Dendritic cell treated with granulocyte-macrophage colony-stimulating factor and Interleukin-4, amounts not matched to agents 40 ng/mL and 50 ng/mL, for 4 days (primary cell): ENCODE measurements at regions not wholly inside any gene's neighbourhood (a gene's known extent, or its start where the extent isn't known, plus 50 kb on each side); places are given as distances from the start of the nearest gene placed in this dataset.
"Not testable (repeated sequence)": the region's sequence is repeated elsewhere in the genome, so short reads cannot be mapped to it uniquely, and the experiment has no call there.

ENCODE experiments used
- H3K27ac Mint-ChIP-seq: one replicate; pipeline ENCODE4 v1.8.0; 2022; ENCODE audit warnings: mild to moderate bottlenecking, mixed read lengths
- H3K27me3 Mint-ChIP-seq: one replicate; pipeline ENCODE4 v1.8.0; 2022; ENCODE audit warnings: mild to moderate bottlenecking, mixed read lengths
- H3K36me3 Mint-ChIP-seq: one replicate; pipeline ENCODE4 v1.8.0; 2022; ENCODE audit warnings: low read depth, mixed read lengths
- H3K4me1 Mint-ChIP-seq: one replicate; pipeline ENCODE4 v1.8.0; 2022; ENCODE audit warnings: low read depth, mixed read lengths
- H3K4me3 Mint-ChIP-seq: one replicate; pipeline ENCODE4 v1.8.0; 2022; ENCODE audit warnings: mild to moderate bottlenecking, moderate library complexity, mixed read lengths
- H3K9me3 Mint-ChIP-seq: one replicate; pipeline ENCODE4 v1.8.0; 2022; ENCODE audit warnings: mixed read lengths
- intact Hi-C: fragments of 100-400 bp; cut with micrococcal nuclease; formaldehyde crosslinking; loops from one replicate; pipeline ENCODE4 v1.15.0; 2022

DNA sequence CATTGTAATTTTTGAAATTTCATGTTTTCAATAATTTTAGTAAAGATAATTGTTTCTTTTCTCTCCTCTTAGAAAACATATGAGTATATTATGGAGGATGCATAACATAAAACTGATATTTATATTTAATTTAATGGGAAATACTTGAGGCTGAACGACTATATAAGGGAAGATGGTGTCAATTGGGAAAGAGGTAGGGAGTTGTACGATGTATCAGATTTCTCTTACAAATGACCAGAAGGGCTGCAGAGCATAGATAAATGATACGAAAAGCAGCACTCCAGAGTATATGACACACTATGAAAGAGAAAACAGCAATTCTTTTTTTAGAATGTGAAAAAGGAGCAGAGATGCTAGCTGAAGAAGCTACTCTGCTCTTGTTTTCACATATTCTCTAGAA is 1308.0 kb upstream of the MIR17HG start:
- H3K27ac Mint-ChIP-seq, result no peak overlapping the region
- no peaks in the 10 kb centered on the region for H3K36me3 Mint-ChIP-seq

DNA sequence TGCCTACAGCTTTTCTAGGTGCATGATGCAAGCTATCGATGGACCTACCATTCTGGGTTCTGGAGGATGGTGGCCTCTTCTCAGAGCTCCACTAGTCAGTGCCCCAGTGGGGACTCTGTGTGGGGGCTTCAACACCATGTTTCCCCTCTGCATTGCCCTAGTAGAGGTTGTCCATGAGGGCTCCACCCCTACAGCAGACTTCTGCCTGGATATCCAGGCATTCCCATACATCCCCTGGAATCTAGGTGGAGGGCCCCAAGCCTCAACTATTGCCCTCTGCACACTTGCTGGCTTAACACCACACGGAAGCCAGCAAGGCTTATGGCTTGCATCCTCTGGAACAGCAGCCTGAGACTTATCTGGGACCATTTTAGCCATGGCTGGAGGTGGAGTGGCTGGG is 1299.9 kb upstream of the MIR17HG start:
- peaks cover 42% of the 10 kb centered on the region for H3K9me3 Mint-ChIP-seq
- intact Hi-C loops, result no loop called here

More for the DNA sequence above, 1308.0 kb upstream of the MIR17HG start:
- Mint-ChIP-seq H3K27me3 (no peaks in the 10 kb centered on the region), H3K4me3 (no peak overlapping the region), H3K9me3 (peaks cover 11% of the 10 kb centered on the region), H3K4me1 (no peaks in the 10 kb centered on the region)
- intact Hi-C loops, result no loop called here

DNA sequence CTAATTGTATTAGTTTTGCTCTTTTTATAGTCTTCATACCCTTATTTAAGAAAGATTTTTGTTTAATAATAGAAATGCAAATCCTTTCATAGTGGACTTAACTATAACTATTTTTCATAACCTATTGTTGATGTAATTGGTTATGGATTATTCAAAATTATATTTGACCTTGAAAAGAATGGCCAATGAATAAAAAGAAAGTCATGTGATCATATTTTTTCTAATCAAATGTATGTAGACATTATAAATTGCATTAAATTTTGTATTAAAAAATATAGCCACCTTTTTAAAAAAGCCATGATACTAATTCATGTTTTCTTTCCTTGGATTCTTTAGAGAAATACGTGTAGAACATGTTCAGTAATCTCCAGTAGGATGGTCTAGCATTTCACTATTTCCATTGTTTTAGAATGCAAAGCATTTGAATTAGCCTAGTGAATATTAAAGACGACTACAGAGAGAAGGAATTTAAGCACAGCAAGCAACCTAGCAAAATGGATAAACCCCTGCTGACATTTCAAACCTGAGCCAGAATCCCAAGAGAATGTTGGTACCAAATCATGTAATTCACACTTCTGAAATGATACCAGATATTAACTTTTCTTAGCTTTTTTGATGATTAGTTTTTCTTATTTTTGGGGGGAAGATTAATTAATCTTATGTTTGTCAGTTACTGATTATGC is 1297.4 kb upstream of the MIR17HG start:
- Mint-ChIP-seq H3K4me1 (no peaks in the 10 kb centered on the region), H3K9me3 (peaks cover 42% of the 10 kb centered on the region), H3K27me3 (no peaks in the 10 kb centered on the region), H3K27ac (no peak overlapping the region), H3K4me3 (no peak overlapping the region), H3K36me3 (no peaks in the 10 kb centered on the region)
- intact Hi-C loops, result no loop called here

More for the DNA sequence above, 1299.9 kb upstream of the MIR17HG start:
- no peaks in the 10 kb centered on the region for H3K4me1 Mint-ChIP-seq
- no peak overlapping the region for H3K4me3 Mint-ChIP-seq
- H3K36me3 Mint-ChIP-seq, result no peaks in the 10 kb centered on the region
- H3K27ac Mint-ChIP-seq, result no peak overlapping the region
- no peaks in the 10 kb centered on the region for H3K27me3 Mint-ChIP-seq

DNA sequence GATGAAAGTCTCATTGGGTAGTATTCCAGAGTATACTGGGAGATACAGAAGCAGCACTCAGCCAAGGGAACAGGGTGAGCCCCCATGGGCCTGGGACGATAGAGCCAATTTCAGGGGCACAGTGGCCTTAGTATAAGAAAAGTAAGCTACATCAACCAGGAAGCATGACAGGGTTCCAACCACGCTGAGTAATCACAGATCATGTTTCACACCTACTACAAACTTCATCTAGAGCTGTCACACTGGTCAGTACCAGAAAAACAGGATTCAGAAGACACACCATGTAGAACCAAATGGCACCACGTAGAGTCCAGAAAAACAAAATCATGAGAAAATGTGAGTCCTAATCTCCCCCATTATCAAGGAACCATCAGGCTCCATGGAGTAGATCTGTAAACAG is 1292.4 kb upstream of the MIR17HG start:
- H3K4me3 Mint-ChIP-seq, result no peak overlapping the region
- intact Hi-C loops, result no loop called here
- H3K27me3 Mint-ChIP-seq, result no peaks in the 10 kb centered on the region
- no peak overlapping the region for H3K27ac Mint-ChIP-seq
- H3K36me3 Mint-ChIP-seq, result no peaks in the 10 kb centered on the region
- no peaks in the 10 kb centered on the region for H3K4me1 Mint-ChIP-seq
- H3K9me3 Mint-ChIP-seq, result no peaks in the 10 kb centered on the region

DNA sequence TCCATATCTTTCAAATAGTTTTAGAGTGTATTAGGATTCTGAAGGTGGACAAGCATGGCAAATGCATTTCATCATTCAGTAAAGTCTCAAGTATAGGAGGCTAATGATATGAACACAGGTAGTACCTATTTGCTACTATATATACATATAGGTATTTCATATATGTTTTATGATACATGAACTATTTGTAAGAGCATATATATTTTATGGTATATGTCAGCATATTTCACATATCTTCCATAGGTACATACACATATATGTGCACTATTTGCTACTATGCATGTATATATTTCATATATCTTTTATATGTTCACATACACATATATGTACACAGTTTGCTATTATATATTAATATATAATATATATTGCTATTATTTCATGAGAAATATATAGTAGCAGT is 1291.7 kb upstream of the MIR17HG start:
- Mint-ChIP-seq H3K4me3 (no peak overlapping the region), H3K36me3 (no peaks in the 10 kb centered on the region), H3K9me3 (no peaks in the 10 kb centered on the region), H3K27me3 (no peaks in the 10 kb centered on the region), H3K27ac (no peak overlapping the region), H3K4me1 (no peaks in the 10 kb centered on the region)
- intact Hi-C loops, result no loop called here

DNA sequence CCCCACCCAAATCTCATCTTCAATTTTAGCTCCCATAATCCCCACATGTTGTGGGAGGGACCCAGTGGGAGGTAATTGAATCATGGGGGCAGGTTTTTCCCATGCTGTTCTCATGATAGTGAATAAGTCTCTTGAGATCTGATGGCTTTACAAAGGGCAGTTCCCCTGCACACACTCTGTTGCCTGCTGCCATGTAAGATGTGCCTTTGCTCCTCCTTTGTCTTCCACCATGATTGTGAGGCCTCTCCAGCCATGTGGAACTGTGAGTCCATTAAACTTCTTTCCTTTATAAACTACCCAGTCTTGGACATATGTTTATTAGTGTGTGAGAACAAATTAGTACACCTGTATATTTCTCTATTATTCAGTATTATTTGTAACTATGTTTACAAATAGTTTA is 1283.3 kb upstream of the MIR17HG start:
- peaks cover 11% of the 10 kb centered on the region for H3K9me3 Mint-ChIP-seq
- H3K27ac Mint-ChIP-seq, H3K4me1 Mint-ChIP-seq, H3K36me3 Mint-ChIP-seq, H3K27me3 Mint-ChIP-seq, intact Hi-C loops, H3K4me3 Mint-ChIP-seq: not testable (repeated sequence)

DNA sequence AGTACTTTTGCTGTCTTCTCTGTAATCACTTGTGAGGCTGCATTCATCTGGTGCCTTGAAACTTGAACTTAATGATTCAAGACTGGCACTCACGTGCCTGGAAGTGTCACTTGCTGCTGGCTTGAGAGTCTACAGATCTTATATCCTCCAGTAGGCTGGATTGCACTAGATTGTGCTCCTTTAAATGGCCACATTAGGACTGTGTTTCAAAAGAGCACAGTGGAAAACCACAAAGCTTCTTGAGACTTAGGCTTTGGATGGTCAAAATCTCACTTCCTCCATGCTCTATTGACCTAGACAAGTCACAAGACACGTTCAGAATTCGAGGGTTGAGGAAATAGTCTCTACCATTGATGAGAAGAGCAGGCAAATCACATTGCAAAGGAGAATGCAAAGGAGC is 1278.8 kb upstream of the MIR17HG start:
- no peaks in the 10 kb centered on the region for H3K36me3 Mint-ChIP-seq
- H3K4me3 Mint-ChIP-seq, result no peak overlapping the region
- H3K9me3 Mint-ChIP-seq, result peaks cover 27% of the 10 kb centered on the region
- intact Hi-C loops, result no loop called here
- no peaks in the 10 kb centered on the region for H3K27me3 Mint-ChIP-seq
- H3K4me1 Mint-ChIP-seq, result no peaks in the 10 kb centered on the region
- H3K27ac Mint-ChIP-seq, result no peak overlapping the region

DNA sequence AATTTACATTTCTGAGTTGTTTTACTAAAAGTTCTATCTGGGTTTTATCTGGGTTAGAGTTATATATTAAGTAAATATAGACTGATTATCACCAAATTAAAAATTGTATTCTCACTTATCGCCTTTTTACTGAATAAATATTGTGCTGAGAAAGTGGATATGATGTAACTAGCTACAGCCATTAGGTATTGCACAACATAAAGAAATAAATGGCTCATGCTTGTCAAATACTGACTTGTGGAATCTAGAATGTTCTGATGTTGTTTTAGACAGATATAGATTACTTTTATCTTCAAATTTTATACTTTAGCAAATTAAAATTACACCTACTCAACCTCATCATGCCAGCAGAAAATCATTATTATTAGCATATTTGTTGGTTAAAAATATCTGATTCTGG is 1277.1 kb upstream of the MIR17HG start:
- intact Hi-C loops, result no loop called here
- Mint-ChIP-seq H3K4me1 (no peaks in the 10 kb centered on the region), H3K36me3 (no peaks in the 10 kb centered on the region), H3K9me3 (peaks cover 27% of the 10 kb centered on the region), H3K27me3 (no peaks in the 10 kb centered on the region), H3K4me3 (no peak overlapping the region), H3K27ac (no peak overlapping the region)

DNA sequence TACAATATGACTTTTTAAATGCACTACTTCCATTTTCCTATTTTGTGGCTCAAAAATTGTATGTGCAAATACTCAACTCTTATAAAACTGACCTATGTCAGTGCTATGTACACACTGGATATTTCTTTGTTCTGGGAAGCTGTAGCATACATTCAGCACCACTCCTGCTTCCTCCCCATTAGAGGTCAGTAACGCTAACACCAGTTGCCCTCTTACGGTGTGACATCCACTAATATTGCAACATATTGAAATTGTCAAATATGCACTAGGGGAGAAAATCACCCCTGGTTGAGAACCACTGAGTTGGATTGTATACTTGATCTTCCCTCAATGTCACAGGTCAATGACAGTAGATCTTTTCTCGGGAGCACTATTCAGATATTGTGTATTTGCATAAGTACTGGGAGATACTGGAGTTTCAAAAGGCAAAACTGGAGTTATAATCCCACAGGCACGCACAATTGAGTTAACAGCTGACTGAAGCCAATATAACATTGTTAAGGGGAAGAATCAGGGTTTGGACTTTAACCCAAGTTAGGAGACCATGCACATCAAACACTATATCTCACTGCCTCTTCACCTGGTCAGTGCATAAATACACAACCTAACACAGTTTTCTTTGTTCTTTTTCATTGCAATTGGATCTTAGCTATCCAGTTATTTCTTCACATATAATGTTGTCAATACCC is 1276.5 kb upstream of the MIR17HG start:
- Mint-ChIP-seq H3K4me3 (no peak overlapping the region), H3K4me1 (no peaks in the 10 kb centered on the region), H3K27ac (no peak overlapping the region), H3K36me3 (no peaks in the 10 kb centered on the region), H3K27me3 (no peaks in the 10 kb centered on the region), H3K9me3 (peaks cover 22% of the 10 kb centered on the region)
- intact Hi-C loops, result no loop called here

DNA sequence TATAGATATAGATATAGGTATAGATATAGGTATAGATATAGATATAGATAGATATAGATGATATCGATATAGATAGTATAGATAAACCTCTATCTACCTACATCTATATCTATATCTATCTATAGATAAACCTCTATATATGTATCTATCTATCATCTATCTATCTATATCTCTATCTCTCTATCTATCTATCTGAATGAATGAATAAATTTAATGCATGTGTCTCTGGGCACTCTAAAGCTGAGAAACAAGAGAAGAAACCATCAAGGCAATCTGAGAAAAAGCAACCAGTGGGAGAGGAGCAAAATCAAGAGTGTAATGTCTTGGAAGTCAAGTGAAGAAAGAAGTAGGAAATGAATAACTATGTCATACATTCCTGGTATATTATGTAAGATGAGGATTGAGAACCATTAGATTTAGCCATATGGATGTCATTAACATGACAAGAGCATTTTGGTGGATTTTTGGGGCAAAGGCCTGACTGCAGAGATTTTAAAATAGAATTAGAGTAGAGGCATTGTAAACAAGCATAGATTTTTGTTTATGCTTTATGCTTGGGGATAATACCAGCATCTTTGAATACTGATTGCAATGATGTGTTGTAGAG is 1262.7 kb upstream of the MIR17HG start:
- H3K4me3 Mint-ChIP-seq, result no peak overlapping the region
- H3K27me3 Mint-ChIP-seq, result no peaks in the 10 kb centered on the region
- intact Hi-C loops, result no loop called here
- peaks cover 30% of the 10 kb centered on the region for H3K9me3 Mint-ChIP-seq
- no peak overlapping the region for H3K27ac Mint-ChIP-seq
- no peaks in the 10 kb centered on the region for H3K36me3 Mint-ChIP-seq
- no peaks in the 10 kb centered on the region for H3K4me1 Mint-ChIP-seq

DNA sequence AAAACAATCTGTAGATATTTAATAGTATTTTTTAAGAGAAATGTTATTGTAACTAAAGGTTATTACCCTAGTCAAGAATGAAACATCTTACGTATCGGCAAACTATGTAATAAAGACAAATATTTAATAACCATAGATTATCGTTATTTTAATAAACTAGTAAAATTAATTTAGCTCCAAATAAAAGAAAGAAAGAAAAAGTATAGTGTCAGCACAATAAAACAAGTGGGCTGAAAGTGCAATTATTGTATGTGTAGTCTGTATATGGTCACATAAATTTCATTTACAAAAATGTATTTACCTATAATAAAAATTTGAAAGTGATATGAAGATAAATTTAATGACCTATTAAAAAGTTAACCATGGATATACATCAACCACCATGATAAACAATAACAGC is 1258.4 kb upstream of the MIR17HG start:
- Mint-ChIP-seq H3K27me3 (no peaks in the 10 kb centered on the region), H3K4me1 (no peaks in the 10 kb centered on the region), H3K9me3 (peaks cover 43% of the 10 kb centered on the region), H3K4me3 (no peak overlapping the region), H3K36me3 (no peaks in the 10 kb centered on the region), H3K27ac (no peak overlapping the region)
- intact Hi-C loops, result no loop called here

DNA sequence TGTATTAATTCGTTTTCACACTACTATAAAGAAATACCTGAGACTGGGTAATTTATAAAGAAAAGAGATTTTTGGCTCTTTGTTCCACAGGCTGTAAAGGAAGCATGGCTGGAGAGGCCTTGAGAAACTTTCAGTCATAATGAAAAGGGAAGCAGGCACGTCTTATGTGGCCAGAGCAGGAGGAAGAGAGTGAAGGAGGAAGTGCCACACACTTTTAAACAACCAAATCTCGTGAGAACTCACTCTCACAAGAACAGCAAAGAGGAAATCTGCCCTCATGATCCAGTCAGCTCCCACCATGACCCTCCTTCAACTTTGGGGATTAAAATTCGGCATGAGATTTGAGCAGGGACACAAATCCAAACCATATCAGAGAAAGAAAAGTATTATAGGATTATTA is 1255.9 kb upstream of the MIR17HG start:
- intact Hi-C loops, result no loop called here
- Mint-ChIP-seq H3K27me3 (no peaks in the 10 kb centered on the region), H3K9me3 (peaks cover 44% of the 10 kb centered on the region), H3K4me1 (no peaks in the 10 kb centered on the region), H3K36me3 (no peaks in the 10 kb centered on the region), H3K4me3 (no peak overlapping the region), H3K27ac (no peak overlapping the region)

DNA sequence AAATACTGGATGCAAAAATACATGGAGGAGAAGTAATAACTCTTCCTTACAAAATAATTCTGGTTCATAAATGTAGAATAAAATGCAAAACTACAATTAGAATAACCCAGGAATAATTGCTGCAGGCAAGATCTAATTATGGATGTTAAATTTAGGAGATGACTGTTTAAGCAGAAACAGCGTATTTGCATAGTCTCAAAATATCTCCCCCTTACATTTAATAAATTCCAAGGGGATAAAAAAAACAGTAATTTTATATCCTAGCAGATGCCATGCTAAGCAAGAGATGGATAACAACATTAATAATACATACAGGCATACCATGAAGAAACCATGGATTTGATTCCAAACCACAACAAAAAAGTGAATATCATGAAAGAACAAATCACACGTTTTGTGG is 1253.1 kb upstream of the MIR17HG start:
- H3K27me3 Mint-ChIP-seq, result no peaks in the 10 kb centered on the region
- no peaks in the 10 kb centered on the region for H3K4me1 Mint-ChIP-seq
- H3K36me3 Mint-ChIP-seq, result no peaks in the 10 kb centered on the region
- H3K4me3 Mint-ChIP-seq, result no peak overlapping the region
- intact Hi-C loops, result no loop called here
- no peak overlapping the region for H3K27ac Mint-ChIP-seq
- peaks cover 26% of the 10 kb centered on the region for H3K9me3 Mint-ChIP-seq

DNA sequence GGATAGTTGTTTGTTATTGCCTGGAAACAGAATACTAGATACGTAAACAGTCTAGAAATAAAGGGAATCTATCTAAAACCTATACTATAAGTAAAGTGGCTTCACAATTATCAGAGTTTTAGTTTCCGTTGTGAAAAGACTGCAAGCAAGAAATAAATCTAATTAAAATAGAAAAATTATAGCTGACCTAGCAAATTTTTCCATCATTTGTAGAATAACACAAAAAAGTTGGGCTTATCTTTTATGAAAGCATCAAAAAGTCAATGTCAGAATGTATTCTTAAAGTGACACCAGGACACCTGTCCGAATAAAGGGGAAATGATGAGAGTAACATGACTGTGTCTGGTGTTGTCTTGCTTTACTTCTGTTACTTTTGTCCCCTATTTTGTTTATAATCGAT is 1248.9 kb upstream of the MIR17HG start:
- intact Hi-C loops, result no loop called here
- H3K4me3 Mint-ChIP-seq, result no peak overlapping the region
- H3K9me3 Mint-ChIP-seq, result peaks cover 38% of the 10 kb centered on the region
- H3K27me3 Mint-ChIP-seq, result no peaks in the 10 kb centered on the region
- no peak overlapping the region for H3K27ac Mint-ChIP-seq
- H3K4me1 Mint-ChIP-seq, result no peaks in the 10 kb centered on the region
- no peaks in the 10 kb centered on the region for H3K36me3 Mint-ChIP-seq
